ENCODE measurements at regions not wholly inside any gene's neighbourhood (a gene's known extent, or its start where the extent isn't known, plus 50 kb on each side); places are given as distances from the start of the nearest gene placed in this dataset.

GRCh38 chr5:154610321-154611154 lies 132.5 kb upstream of the HAND1 start (continued):
- TF ChIP-seq ZNF280D (CRISPR knock-in tag; IDR thresholded peaks at IDR 0.05) (no peak), SALL2 (CRISPR knock-in tag; IDR thresholded peaks at IDR 0.05) (no peak; the same call in 1 of the 2 replicates), ZNF263 (CRISPR knock-in tag; IDR thresholded peaks at IDR 0.05) (0 out of 2 replicates have a peak, but pooled peaks have one; percentile 38), TCF7L2 (IDR thresholded peaks at IDR 0.05; ENCODE audit: low read depth, low read length) (no peak), FOXK2 (IDR thresholded peaks at IDR 0.05) (no peak), ZSCAN9 (CRISPR knock-in tag; IDR thresholded peaks at IDR 0.05; ENCODE audit: borderline replicate concordance) (no peak), ZNF329 (CRISPR knock-in tag; IDR thresholded peaks at IDR 0.05; ENCODE audit: low read depth) (no peak), WIZ (CRISPR knock-in tag; IDR thresholded peaks at IDR 0.05) (no peak), POLR2G (IDR thresholded peaks at IDR 0.05; ENCODE audit: low read depth, low read length) (no peak), ZNF580 (CRISPR knock-in tag; IDR thresholded peaks at IDR 0.05; ENCODE audit: borderline replicate concordance, low read depth) (no peak), ELK4 (CRISPR knock-in tag; IDR thresholded peaks at IDR 0.05; ENCODE audit: borderline replicate concordance) (no peak), ARNT2 (CRISPR knock-in tag; IDR thresholded peaks at IDR 0.05; ENCODE audit: low read depth) (peak; percentile 60; the same call in 1 of the 2 replicates), MAFG (CRISPR knock-in tag; IDR thresholded peaks at IDR 0.05) (no peak), ZNF557 (CRISPR knock-in tag; IDR thresholded peaks at IDR 0.05) (no peak), REXO4 (CRISPR knock-in tag; IDR thresholded peaks at IDR 0.05; ENCODE audit: borderline replicate concordance) (no peak), SAP130 (CRISPR knock-in tag; IDR thresholded peaks at IDR 0.05; ENCODE audit: low read depth) (no peak), ZNF777 (CRISPR knock-in tag; IDR thresholded peaks at IDR 0.05) (no peak), GABPA (IDR thresholded peaks at IDR 0.05; ENCODE audit: low read depth, low read length) (no peak), GABPA (CRISPR knock-in tag; IDR thresholded peaks at IDR 0.05; ENCODE audit: low read depth) (no peak), NR2F6 (IDR thresholded peaks at IDR 0.05) (no peak), NR2F6 (CRISPR knock-in tag; IDR thresholded peaks at IDR 0.05) (no peak), ZFYVE20 (CRISPR knock-in tag; IDR thresholded peaks at IDR 0.05; ENCODE audit: borderline replicate concordance, low read depth) (no peak)
